H1 (cell line): ENCODE measurements at regions not wholly inside any gene's neighbourhood (a gene's known extent, or its start where the extent isn't known, plus 50 kb on each side); places are given as distances from the start of the nearest gene placed in this dataset.

Experiments used
- CTCF ChIP-seq, 3 experiments: IDR thresholded peaks; 1 replicate in 2 of 3; 2 replicates in 1 of 3; pipeline versions ENCODE4 v1.5.1 to v1.6.1; 2011; ENCODE audit warnings: low read length in 3 of 3, mild to moderate bottlenecking in 3 of 3, inconsistent platforms in 2 of 3, low read depth in 1 of 3, moderate library complexity in 1 of 3; ENCODE audit not compliant: insufficient read depth in 1 of 3; ENCODE audit errors: control extremely low read depth in 1 of 3
- POLR2A ChIP-seq, 2 experiments: IDR thresholded peaks; 1 replicate in 1 of 2; 2 replicates in 1 of 2; pipeline ENCODE4 v1.6.1; 2011; ENCODE audit warnings: low read depth in 2 of 2, low read length in 2 of 2, mild to moderate bottlenecking in 2 of 2; ENCODE audit errors: control extremely low read depth in 1 of 2
- POLR2AphosphoS5 ChIP-seq: IDR thresholded peaks from 2 replicates; pipeline ENCODE4 v1.6.1; 2011; ENCODE audit warnings: low read depth, low read length
- RNF2 ChIP-seq: fragments of 200-900, 300-1000 bp; sonication (generic); IDR thresholded peaks from 2 replicates; pipeline ENCODE4 v1.7.1; 2016; ENCODE audit warnings: borderline replicate concordance, low read depth, mild to moderate bottlenecking, antibody characterized with exemption, low read length; ENCODE audit not compliant: poor library complexity, severe bottlenecking; ENCODE audit errors: missing control alignments
- SP1 ChIP-seq: IDR thresholded peaks from 2 replicates; pipeline ENCODE4 v1.6.1; 2011; ENCODE audit warnings: low read depth, low read length
- TAF1 ChIP-seq: IDR thresholded peaks from 2 replicates; pipeline ENCODE4 v1.6.1; 2011; ENCODE audit warnings: mild to moderate bottlenecking, low read depth, low read length
- TBP ChIP-seq: IDR thresholded peaks from 2 replicates; pipeline ENCODE4 v1.6.1; 2011; ENCODE audit warnings: low read depth, low read length, improper control_type of control experiment
- YY1 ChIP-seq: IDR thresholded peaks from 2 replicates; pipeline ENCODE4 v1.6.1; 2011; ENCODE audit warnings: low read depth, mild to moderate bottlenecking, low read length
- ZNF274 ChIP-seq: IDR thresholded peaks from 2 replicates; pipeline ENCODE4 v1.7.0; 2012; ENCODE audit warnings: low read length, borderline replicate concordance; ENCODE audit errors: extremely low read depth

- TF ChIP-seq CTCF (IDR thresholded peaks at IDR 0.05; ENCODE audit: control extremely low read depth in 1 of 3, insufficient read depth in 1 of 3, low read depth in 1 of 3, low read length in 3 of 3) (no peak), ZNF274 (no peak), POLR2AphosphoS5 (no peak), TAF1 (no peak), SP1 (no peak), TBP (no peak), POLR2A (IDR thresholded peaks at IDR 0.05; ENCODE audit: control extremely low read depth in 1 of 2, low read depth in 2 of 2, low read length in 2 of 2) (no peak), YY1 (no peak), RNF2 (no peak)
Measured at GRCh38 chr6:140535511-140535910, 1161.1 kb upstream of the CITED2 start.
